ENCODE measurements at regions not wholly inside any gene's neighbourhood (a gene's known extent, or its start where the extent isn't known, plus 50 kb on each side); places are given as distances from the start of the nearest gene placed in this dataset.

GRCh38 chr18:67951137-67951536 is 434.6 kb upstream of the DSEL start:
- no peak for TF ChIP-seq POLR2A (IDR thresholded peaks at IDR 0.05)
- no peak for TF ChIP-seq CTCF (IDR thresholded peaks at IDR 0.05)
- TF ChIP-seq POLR2AphosphoS5 (IDR thresholded peaks at IDR 0.05) = no peak
